HepG2 (cell line): ENCODE measurements at regions not wholly inside any gene's neighbourhood (a gene's known extent, or its start where the extent isn't known, plus 50 kb on each side); places are given as distances from the start of the nearest gene placed in this dataset.
A peak's percentile ranks its signal among the peaks of the same experiment; 100 is the strongest.

Experiments used
- CC2D1A ChIP-seq: sonication (generic); formaldehyde crosslinking; IDR thresholded peaks from 2 replicates; pipeline ENCODE4 v1.8.1; 2023; ENCODE audit warnings: mild to moderate bottlenecking, missing genetic modification reagents
- EEA1 ChIP-seq: sonication (generic); formaldehyde crosslinking; IDR thresholded peaks from 2 replicates; pipeline ENCODE4 v1.5.1; 2020; ENCODE audit warnings: mild to moderate bottlenecking, missing genetic modification reagents, borderline replicate concordance
- FOXK2 ChIP-seq: fragments of 450-650 bp; IDR thresholded peaks from 2 replicates; pipeline ENCODE4 v1.6.1; 2016
- HIVEP1 ChIP-seq: sonication (generic); formaldehyde crosslinking; IDR thresholded peaks from 2 replicates; pipeline ENCODE4 v1.4.0; 2020; ENCODE audit warnings: mild to moderate bottlenecking, missing genetic modification reagents
- HNF1B ChIP-seq: sonication (generic); formaldehyde crosslinking; IDR thresholded peaks from 2 replicates; pipeline ENCODE4 v1.5.1; 2020; ENCODE audit warnings: mild to moderate bottlenecking, moderate library complexity, missing genetic modification reagents
- MLX ChIP-seq: IDR thresholded peaks from 2 replicates; pipeline ENCODE4 v1.6.1; 2016
- MZF1 ChIP-seq: sonication (generic); formaldehyde crosslinking; IDR thresholded peaks from 2 replicates; pipeline ENCODE4 v1.8.1; 2023; ENCODE audit warnings: mild to moderate bottlenecking, missing genetic modification reagents, borderline replicate concordance
- NR2C2 ChIP-seq: sonication (generic); formaldehyde crosslinking; IDR thresholded peaks from 2 replicates; pipeline ENCODE4 v1.4.0; 2020; ENCODE audit warnings: missing genetic modification reagents, mild to moderate bottlenecking, moderate library complexity, borderline replicate concordance
- ONECUT2 ChIP-seq: sonication (generic); formaldehyde crosslinking; IDR thresholded peaks from 2 replicates; pipeline ENCODE4 v1.4.0; 2020; ENCODE audit warnings: missing genetic modification reagents
- PITX1 ChIP-seq: sonication (generic); formaldehyde crosslinking; IDR thresholded peaks from 2 replicates; pipeline ENCODE4 v1.5.1; 2020; ENCODE audit warnings: mild to moderate bottlenecking, missing genetic modification reagents
- POGK ChIP-seq: sonication (generic); formaldehyde crosslinking; conservative IDR thresholded peaks from 2 replicates; pipeline ENCODE4 v1.8.0; 2022; ENCODE audit warnings: mild to moderate bottlenecking, moderate library complexity, missing genetic modification reagents
- SOX6 ChIP-seq, 2 experiments: fragments of 450-650 bp in 1 of 2; sonication (generic) in 1 of 2; formaldehyde crosslinking in 1 of 2; IDR thresholded peaks; 2 replicates each; pipeline versions ENCODE4 v1.4.0 to v1.6.1; 2017 to 2020; ENCODE audit warnings: antibody characterized with exemption in 1 of 2, mild to moderate bottlenecking in 1 of 2, missing genetic modification reagents in 1 of 2
- STAT6 ChIP-seq: sonication (generic); formaldehyde crosslinking; IDR thresholded peaks from 2 replicates; pipeline ENCODE4 v1.4.0; 2020; ENCODE audit warnings: missing genetic modification reagents, mild to moderate bottlenecking, borderline replicate concordance
- TBX2 ChIP-seq: sonication (generic); formaldehyde crosslinking; IDR thresholded peaks from 2 replicates; pipeline ENCODE4 v1.5.0; 2020; ENCODE audit warnings: missing genetic modification reagents, mild to moderate bottlenecking, borderline replicate concordance
- YEATS4 ChIP-seq: sonication (generic); formaldehyde crosslinking; IDR thresholded peaks from 2 replicates; pipeline ENCODE4 v1.4.0; 2020; ENCODE audit warnings: missing genetic modification reagents, borderline replicate concordance
- ZNF281 ChIP-seq: sonication (generic); formaldehyde crosslinking; IDR thresholded peaks from 2 replicates; pipeline ENCODE4 v1.4.0; 2020; ENCODE audit warnings: missing genetic modification reagents, borderline replicate concordance
- ZNF383 ChIP-seq: sonication (generic); formaldehyde crosslinking; IDR thresholded peaks from 2 replicates; pipeline ENCODE4 v1.4.0; 2020; ENCODE audit warnings: missing genetic modification reagents, mild to moderate bottlenecking, borderline replicate concordance
- ZNF546 ChIP-seq: sonication (generic); formaldehyde crosslinking; conservative IDR thresholded peaks from 2 replicates; pipeline ENCODE4 v1.8.1; 2023; ENCODE audit warnings: mild to moderate bottlenecking, missing genetic modification reagents

GRCh38 chr20:52031563-52032303 is 159.8 kb downstream of the ZFP64 start (continued):
- TF ChIP-seq NR2C2 (CRISPR knock-in tag): peak; percentile 77; the same call in 1 of the 2 replicates
- peak; percentile 67; the same call in 1 of the 2 replicates for TF ChIP-seq YEATS4 (CRISPR knock-in tag)
- no peak for TF ChIP-seq SOX6 (IDR thresholded peaks at IDR 0.05)
- peak; percentile 86 for TF ChIP-seq SOX6 (CRISPR knock-in tag; IDR thresholded peaks at IDR 0.05)
- TF ChIP-seq POGK (CRISPR knock-in tag): 0 out of 2 replicates have a peak, but pooled peaks have one; percentile 71
- TF ChIP-seq CC2D1A (CRISPR knock-in tag): 0 out of 2 replicates have a peak, but pooled peaks have one; percentile 69
- peak; percentile 47; the same call in 1 of the 2 replicates for TF ChIP-seq HIVEP1
- peak; percentile 90; the same call in 1 of the 2 replicates for TF ChIP-seq STAT6
- peak; percentile 10; the same call in 1 of the 2 replicates for TF ChIP-seq MLX
- 0 out of 2 replicates have a peak, but pooled peaks have one; percentile 60 for TF ChIP-seq ZNF546 (CRISPR knock-in tag)
- peak; percentile 75; the same call in 1 of the 2 replicates for TF ChIP-seq ZNF383 (CRISPR knock-in tag)
- TF ChIP-seq TBX2: peak; percentile 85; the same call in 1 of the 2 replicates
- peak; percentile 79 for TF ChIP-seq HNF1B (CRISPR knock-in tag)
- 0 out of 2 replicates have a peak, but pooled peaks have one; percentile 38 for TF ChIP-seq MZF1 (CRISPR knock-in tag)
- TF ChIP-seq ZNF281 (CRISPR knock-in tag): peak; percentile 93
- 0 out of 2 replicates have a peak, but pooled peaks have one; percentile 29 for TF ChIP-seq ONECUT2
- TF ChIP-seq EEA1: no peak
- TF ChIP-seq PITX1 (CRISPR knock-in tag): peak; percentile 77
- TF ChIP-seq FOXK2: peak; percentile 68
